K562 (cell line): ENCODE measurements at regions not wholly inside any gene's neighbourhood (a gene's known extent, or its start where the extent isn't known, plus 50 kb on each side); places are given as distances from the start of the nearest gene placed in this dataset.

ENCODE experiments used
- ATAC-seq: fragments of 200-7000 bp; cut with Tn5 transposase; 3 replicates; pipeline ENCODE4 v1.9.1; 2020; ENCODE audit warnings: moderate library complexity
- BruUV-seq: library from RNA; stranded (reverse); fragments of 400-500 nt; replicated peaks from 2 replicates; lab custom pipeline; 2021; lab: Mats Ljungman, UMichigan
- CTCF ChIA-PET: fragments of 300-600 bp; formaldehyde crosslinking; extraction: SDS; loops from one replicate; lab custom pipeline; 2021; ENCODE audit warnings: low intra/inter-chr PET ratio; lab: Yijun Ruan, JAX
- POLR2A ChIA-PET: fragments of 300-600, 350-650 bp; sonication (Branson Sonifier 250); formaldehyde crosslinking; extraction: SDS; loops from one replicate; lab custom pipeline; 2021; ENCODE audit warnings: antibody characterized with exemption, inconsistent platforms; lab: Yijun Ruan, JAX
- DNase-seq, 4 experiments: peaks; one replicate each; pipeline versions ENCODE4 v3.0.0 to v3.0.0-alpha.2; 2011 to 2018; ENCODE audit warnings: low spot score in 3 of 4, mixed read lengths in 3 of 4; ENCODE audit errors: extremely low read depth in 1 of 4
- FAIRE-seq: peaks from 2 replicates; lab custom pipeline; 2011; peaks lifted over from hg19 to GRCh38; lab: Jason Lieb, UNC
- H2AFZ ChIP-seq: 2 replicates; pipeline ENCODE4 v1.6.0; 2011; ENCODE audit warnings: low read depth, low read length, control low read depth, inconsistent platforms
- H3K27ac ChIP-seq: fragments of 200-600 bp; 3 replicates; pipeline ENCODE4 v1.8.0; 2011; ENCODE audit warnings: low read depth, mild to moderate bottlenecking, control low read depth, inconsistent platforms, low read length, moderate library complexity, mixed read lengths; ENCODE audit errors: extremely low read depth
- H3K27me3 ChIP-seq, 2 experiments: fragments of 300-600 bp in 1 of 2; 2 replicates in 1 of 2; 3 replicates in 1 of 2; pipeline versions ENCODE4 v1.6.0 to v1.8.0; 2011; ENCODE audit warnings: inconsistent platforms in 2 of 2, low read length in 2 of 2, mild to moderate bottlenecking in 1 of 2, mixed read lengths in 1 of 2, moderate library complexity in 1 of 2; ENCODE audit not compliant: control insufficient read depth in 2 of 2, insufficient read depth in 2 of 2
- H3K36me3 ChIP-seq: fragments of 300-600 bp; 3 replicates; pipeline ENCODE4 v1.8.0; 2011; ENCODE audit warnings: mild to moderate bottlenecking, low read length, inconsistent platforms; ENCODE audit not compliant: control insufficient read depth, insufficient read depth
- H3K4me1 ChIP-seq, 2 experiments: fragments of 200-600 bp in 1 of 2; replicated peaks in 1 of 2; 2 replicates in 1 of 2; 3 replicates in 1 of 2; pipeline versions ENCODE4 v1.5.1 to v1.8.0; 2011; ENCODE audit warnings: inconsistent platforms in 2 of 2, low read length in 2 of 2, mild to moderate bottlenecking in 1 of 2, mixed read lengths in 1 of 2, moderate library complexity in 1 of 2; ENCODE audit not compliant: control insufficient read depth in 2 of 2, insufficient read depth in 2 of 2
- H3K4me2 ChIP-seq: 2 replicates; pipeline ENCODE4 v1.6.1; 2011; ENCODE audit warnings: low read length, control low read depth, inconsistent platforms, mixed read lengths; ENCODE audit not compliant: insufficient read depth
- H3K4me3 ChIP-seq: fragments of 200-600 bp; sonication (generic), shearing (Covaris generic); 2 replicates; pipeline ENCODE4 v1.5.1; 2016; ENCODE audit warnings: control low read depth, inconsistent platforms
- H3K79me2 ChIP-seq: fragments of 200-600 bp; 3 replicates; pipeline ENCODE4 v1.8.0; 2011; ENCODE audit warnings: low read length, inconsistent platforms; ENCODE audit not compliant: control insufficient read depth, insufficient read depth
- H3K9ac ChIP-seq, 2 experiments: 2 replicates each; pipeline versions ENCODE4 v1.6.0 to v1.6.1; 2011; ENCODE audit warnings: low read depth in 2 of 2, low read length in 2 of 2, control low read depth in 1 of 2, inconsistent platforms in 1 of 2, mild to moderate bottlenecking in 1 of 2, mixed read lengths in 1 of 2; ENCODE audit not compliant: insufficient read depth in 1 of 2
- H3K9me1 ChIP-seq: one replicate; pipeline ENCODE4 v1.6.0; 2011; ENCODE audit warnings: inconsistent platforms, mild to moderate bottlenecking, low read length, moderate library complexity; ENCODE audit not compliant: control insufficient read depth, insufficient read depth
- H3K9me3 ChIP-seq: replicated peaks from 2 replicates; pipeline ENCODE4 v1.5.1; 2011; ENCODE audit warnings: low read depth, low read length, inconsistent platforms; ENCODE audit not compliant: control insufficient read depth, insufficient read depth
- H4K20me1 ChIP-seq: replicated peaks from 2 replicates; pipeline ENCODE4 v1.6.1; 2011; ENCODE audit warnings: low read length, inconsistent platforms, mixed read lengths; ENCODE audit not compliant: control insufficient read depth, insufficient read depth
- CEBPG ChIP-seq, 3 experiments: fragments of 200-800 bp in 1 of 3; sonication (Bioruptor generic) in 1 of 3; sonication (generic) in 1 of 3; formaldehyde crosslinking in 1 of 3; IDR thresholded peaks in 2 of 3; conservative IDR thresholded peaks in 1 of 3; 2 replicates each; pipeline versions ENCODE4 v1.6.1 to v1.8.0; 2016 to 2022; ENCODE audit warnings: missing compliant biosample characterization in 2 of 3, missing genetic modification characterization in 2 of 3, mild to moderate bottlenecking in 1 of 3, missing genetic modification reagents in 1 of 3
- HNRNPUL1 ChIP-seq: fragments of 200-400 bp; formaldehyde crosslinking; IDR thresholded peaks from 2 replicates; pipeline ENCODE4 v1.6.1; 2017; ENCODE audit warnings: low read length
- ZC3H4 ChIP-seq: sonication (generic); formaldehyde crosslinking; IDR thresholded peaks from 2 replicates; pipeline ENCODE4 v1.9.0; 2021; ENCODE audit warnings: missing genetic modification reagents, borderline replicate concordance
- ZNF586 ChIP-seq: fragments of 450-650 bp; formaldehyde crosslinking; conservative IDR thresholded peaks from 2 replicates; pipeline ENCODE4 v1.4.0; 2020; ENCODE audit warnings: mild to moderate bottlenecking, moderate library complexity
- WGBS: fragments of 100-300 bp; shearing (Covaris generic); methylation state at CpG from one replicate; pipeline ENCODE4 v1.1.6; 2016; ENCODE audit warnings: low coverage, mixed read lengths; ENCODE audit not compliant: insufficient coverage; ENCODE audit errors: missing lambda C conversion rate; 5-methylcytosine and 5-hydroxymethylcytosine counted together
- in situ Hi-C: fragments of 300-500 bp; cut with MboI; formaldehyde crosslinking; loops from 4 replicates; pipeline ENCODE4 v1.15.0; 2018; ENCODE audit warnings: inconsistent platforms, mixed read lengths
- intact Hi-C: fragments of 100-400 bp; cut with micrococcal nuclease; formaldehyde crosslinking; loops from 2 replicates; pipeline ENCODE4 v1.14.2; 2022
- TF ChIP-seq, protein P1 (sequence below): sonication (generic); formaldehyde crosslinking; IDR thresholded peaks from 2 replicates; pipeline ENCODE4 v1.8.0; 2023; ENCODE audit warnings: missing genetic modification reagents, mild to moderate bottlenecking, borderline replicate concordance

DNA sequence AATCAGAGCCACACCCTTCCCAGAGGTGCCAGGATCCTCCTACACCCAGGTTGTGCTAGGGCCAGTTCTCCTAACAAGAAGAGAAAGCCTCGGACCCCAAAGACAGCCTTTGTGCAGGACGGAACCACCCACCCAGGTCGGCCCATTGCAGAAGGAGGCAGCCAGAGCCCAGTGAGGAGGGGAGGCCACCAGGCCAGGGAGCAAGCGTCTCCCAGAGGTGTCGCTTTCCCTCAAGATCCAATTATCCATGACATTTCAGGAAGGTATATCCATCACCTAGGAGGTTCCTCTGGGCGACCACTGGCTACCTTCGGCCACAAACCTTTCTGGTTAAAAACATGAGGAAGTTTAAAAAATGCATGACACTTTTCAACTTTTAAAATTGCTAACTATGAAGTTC is 87.4 kb upstream of the THBS2 start:
- no peak overlapping the region for H2AFZ ChIP-seq
- H3K36me3 ChIP-seq = no peaks in the 10 kb centered on the region
- H3K4me3 ChIP-seq = no peak overlapping the region
- FAIRE-seq (no peak), DNase-seq (no peak), ATAC-seq (no peak)
- no peaks in the 10 kb centered on the region for H3K9me3 ChIP-seq
- intact Hi-C loops = no loop called here
- in situ Hi-C loops = no loop called here
- H3K9me1 ChIP-seq = no peaks in the 10 kb centered on the region
- H3K4me1 ChIP-seq = peaks cover 0 to 4% of the 10 kb centered on the region in 2 experiments; a peak in 3 of 5 replicates
- no peaks in the 10 kb centered on the region for H3K79me2 ChIP-seq
- WGBS = 5% methylated on average over 6 of the region's 7 CpGs
- no peak overlapping the region for H3K9ac ChIP-seq
- H3K4me2 ChIP-seq = no peak overlapping the region
- BruUV-seq = no TSS peak
- H4K20me1 ChIP-seq = no peaks in the 10 kb centered on the region
- no peak overlapping the region for H3K27ac ChIP-seq
- ChIA-PET CTCF (no interaction called here), POLR2A (interaction anchor here (0.6 kb wide), 1 partner anchor 206 kb away, joined by 5 read pairs; no protein-coding TSS in a partner anchor)
- H3K27me3 ChIP-seq = peaks cover 34 to 43% of the 10 kb centered on the region in 2 experiments
- TF ChIP-seq ZNF586 (CRISPR knock-in tag) (no peak), HNRNPUL1 (no peak), CEBPG (CRISPR knock-in tag; IDR thresholded peaks at IDR 0.05) (no peak), CEBPG (tag; conservative IDR thresholded peaks at IDR 0.05 in 1 of 2, IDR thresholded peaks at IDR 0.05 in 1 of 2) (no peak), ZC3H4 (no peak)
- TF ChIP-seq, protein P1, sequence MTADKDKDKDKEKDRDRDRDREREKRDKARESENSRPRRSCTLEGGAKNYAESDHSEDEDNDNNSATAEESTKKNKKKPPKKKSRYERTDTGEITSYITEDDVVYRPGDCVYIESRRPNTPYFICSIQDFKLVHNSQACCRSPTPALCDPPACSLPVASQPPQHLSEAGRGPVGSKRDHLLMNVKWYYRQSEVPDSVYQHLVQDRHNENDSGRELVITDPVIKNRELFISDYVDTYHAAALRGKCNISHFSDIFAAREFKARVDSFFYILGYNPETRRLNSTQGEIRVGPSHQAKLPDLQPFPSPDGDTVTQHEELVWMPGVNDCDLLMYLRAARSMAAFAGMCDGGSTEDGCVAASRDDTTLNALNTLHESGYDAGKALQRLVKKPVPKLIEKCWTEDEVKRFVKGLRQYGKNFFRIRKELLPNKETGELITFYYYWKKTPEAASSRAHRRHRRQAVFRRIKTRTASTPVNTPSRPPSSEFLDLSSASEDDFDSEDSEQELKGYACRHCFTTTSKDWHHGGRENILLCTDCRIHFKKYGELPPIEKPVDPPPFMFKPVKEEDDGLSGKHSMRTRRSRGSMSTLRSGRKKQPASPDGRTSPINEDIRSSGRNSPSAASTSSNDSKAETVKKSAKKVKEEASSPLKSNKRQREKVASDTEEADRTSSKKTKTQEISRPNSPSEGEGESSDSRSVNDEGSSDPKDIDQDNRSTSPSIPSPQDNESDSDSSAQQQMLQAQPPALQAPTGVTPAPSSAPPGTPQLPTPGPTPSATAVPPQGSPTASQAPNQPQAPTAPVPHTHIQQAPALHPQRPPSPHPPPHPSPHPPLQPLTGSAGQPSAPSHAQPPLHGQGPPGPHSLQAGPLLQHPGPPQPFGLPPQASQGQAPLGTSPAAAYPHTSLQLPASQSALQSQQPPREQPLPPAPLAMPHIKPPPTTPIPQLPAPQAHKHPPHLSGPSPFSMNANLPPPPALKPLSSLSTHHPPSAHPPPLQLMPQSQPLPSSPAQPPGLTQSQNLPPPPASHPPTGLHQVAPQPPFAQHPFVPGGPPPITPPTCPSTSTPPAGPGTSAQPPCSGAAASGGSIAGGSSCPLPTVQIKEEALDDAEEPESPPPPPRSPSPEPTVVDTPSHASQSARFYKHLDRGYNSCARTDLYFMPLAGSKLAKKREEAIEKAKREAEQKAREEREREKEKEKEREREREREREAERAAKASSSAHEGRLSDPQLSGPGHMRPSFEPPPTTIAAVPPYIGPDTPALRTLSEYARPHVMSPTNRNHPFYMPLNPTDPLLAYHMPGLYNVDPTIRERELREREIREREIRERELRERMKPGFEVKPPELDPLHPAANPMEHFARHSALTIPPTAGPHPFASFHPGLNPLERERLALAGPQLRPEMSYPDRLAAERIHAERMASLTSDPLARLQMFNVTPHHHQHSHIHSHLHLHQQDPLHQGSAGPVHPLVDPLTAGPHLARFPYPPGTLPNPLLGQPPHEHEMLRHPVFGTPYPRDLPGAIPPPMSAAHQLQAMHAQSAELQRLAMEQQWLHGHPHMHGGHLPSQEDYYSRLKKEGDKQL (CRISPR knock-in tag) = no peak
